Fibroblast of upper back skin (primary cell): ENCODE measurements at regions not wholly inside any gene's neighbourhood (a gene's known extent, or its start where the extent isn't known, plus 50 kb on each side); places are given as distances from the start of the nearest gene placed in this dataset.
"Not testable (repeated sequence)": the region's sequence is repeated elsewhere in the genome, so short reads cannot be mapped to it uniquely, and the experiment has no call there.

Experiments
- DNase-seq: peaks from one replicate; pipeline ENCODE4 v3.0.0-alpha.2; 2013

GRCh38 chr2:179322289-179322688 lies 57.7 kb upstream of the SESTD1 start:
- no peak for DNase-seq

- DNase-seq = not testable (repeated sequence)
Observed at GRCh38 chr2:179321034-179321433, 56.4 kb upstream of the SESTD1 start.

GRCh38 chr2:179314729-179315128 lies 50.1 kb upstream of the SESTD1 start:
- DNase-seq = not testable (repeated sequence)
